ENCODE measurements at regions not wholly inside any gene's neighbourhood (a gene's known extent, or its start where the extent isn't known, plus 50 kb on each side); places are given as distances from the start of the nearest gene placed in this dataset.

- TF ChIP-seq CTCF (IDR thresholded peaks at IDR 0.05 in 8 of 11, conservative IDR thresholded peaks at IDR 0.05 in 3 of 11) (no peak), POLR2A (IDR thresholded peaks at IDR 0.05) (no peak)
These were observed 136.4 kb upstream of the FAM78B start for GRCh38 chr1:166302989-166303758.
